ENCODE measurements at regions not wholly inside any gene's neighbourhood (a gene's known extent, or its start where the extent isn't known, plus 50 kb on each side); places are given as distances from the start of the nearest gene placed in this dataset.

DNA sequence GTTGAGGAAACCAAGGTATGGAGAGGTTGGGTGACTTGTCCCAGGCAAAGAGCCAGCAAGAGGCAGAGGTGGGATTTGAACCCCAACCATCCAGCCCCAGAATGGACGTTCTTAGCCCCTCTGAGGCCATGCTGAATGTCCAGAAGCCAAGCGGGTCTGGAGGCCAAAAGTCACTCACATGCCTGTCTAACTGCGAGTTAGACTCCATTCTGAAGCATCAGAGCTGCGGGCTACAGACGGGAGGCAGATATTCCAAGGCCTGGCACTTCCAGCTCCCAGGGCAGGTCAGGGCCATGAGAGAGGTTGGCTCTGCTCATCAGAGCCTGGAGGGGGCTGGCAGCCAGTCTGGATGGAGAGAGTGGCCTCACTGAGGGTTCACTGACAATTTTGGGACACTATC, 616.5 kb downstream of the BRD1 start:
- Histone ChIP-seq H3K9me3 (ENCODE audit: low read length) (no peaks in the 10 kb centered on the region), H3K4me1 (ENCODE audit: insufficient read depth, low read length) (no peaks in the 10 kb centered on the region), H3K4me3 (ENCODE audit: low read length) (no peak overlapping the region), H3K36me3 (ENCODE audit: insufficient read depth, low read length) (no peaks in the 10 kb centered on the region), H3K27me3 (ENCODE audit: insufficient read depth, low read length, poor library complexity, severe bottlenecking) (no peaks in the 10 kb centered on the region), H3K27ac (ENCODE audit: low read depth, low read length) (no peak overlapping the region)
- H3K27me3 Mint-ChIP-seq = peaks cover 12 to 19% of the 10 kb centered on the region in 2 donors
- no peak for DNase-seq
- H3K9me3 Mint-ChIP-seq = no peaks in the 10 kb centered on the region
- no peaks in the 10 kb centered on the region for H3K4me1 Mint-ChIP-seq
- no peak overlapping the region for H3K27ac Mint-ChIP-seq
- POLR2A ChIA-PET = no interaction called here
- H3K4me3 Mint-ChIP-seq = no peak overlapping the region
- CTCF ChIA-PET = no interaction called here
- no peaks in the 10 kb centered on the region for H3K36me3 Mint-ChIP-seq

- CTCF ChIA-PET = no interaction called here
- H3K4me1 ChIP-seq (ENCODE audit: insufficient read depth, low read length) = no peaks in the 10 kb centered on the region
- no peak overlapping the region for H3K27ac Mint-ChIP-seq
- peaks cover 10 to 14% of the 10 kb centered on the region in 2 donors for H3K27me3 Mint-ChIP-seq
- H3K36me3 Mint-ChIP-seq = no peaks in the 10 kb centered on the region
- H3K27ac ChIP-seq (ENCODE audit: low read depth, low read length) = no peak overlapping the region
- no peaks in the 10 kb centered on the region for H3K9me3 ChIP-seq (ENCODE audit: low read length)
- H3K9me3 Mint-ChIP-seq = no peaks in the 10 kb centered on the region
- no peaks in the 10 kb centered on the region for H3K36me3 ChIP-seq (ENCODE audit: insufficient read depth, low read length)
- POLR2A ChIA-PET = no interaction called here
- H3K4me3 Mint-ChIP-seq = no peak overlapping the region
- H3K27me3 ChIP-seq (ENCODE audit: insufficient read depth, low read length, poor library complexity, severe bottlenecking) = no peaks in the 10 kb centered on the region
- H3K4me1 Mint-ChIP-seq = no peaks in the 10 kb centered on the region
- no peak overlapping the region for H3K4me3 ChIP-seq (ENCODE audit: low read length)
- no peak for DNase-seq
Measured at GRCh38 chr22:49210606-49211005, 617.1 kb downstream of the BRD1 start.

DNA sequence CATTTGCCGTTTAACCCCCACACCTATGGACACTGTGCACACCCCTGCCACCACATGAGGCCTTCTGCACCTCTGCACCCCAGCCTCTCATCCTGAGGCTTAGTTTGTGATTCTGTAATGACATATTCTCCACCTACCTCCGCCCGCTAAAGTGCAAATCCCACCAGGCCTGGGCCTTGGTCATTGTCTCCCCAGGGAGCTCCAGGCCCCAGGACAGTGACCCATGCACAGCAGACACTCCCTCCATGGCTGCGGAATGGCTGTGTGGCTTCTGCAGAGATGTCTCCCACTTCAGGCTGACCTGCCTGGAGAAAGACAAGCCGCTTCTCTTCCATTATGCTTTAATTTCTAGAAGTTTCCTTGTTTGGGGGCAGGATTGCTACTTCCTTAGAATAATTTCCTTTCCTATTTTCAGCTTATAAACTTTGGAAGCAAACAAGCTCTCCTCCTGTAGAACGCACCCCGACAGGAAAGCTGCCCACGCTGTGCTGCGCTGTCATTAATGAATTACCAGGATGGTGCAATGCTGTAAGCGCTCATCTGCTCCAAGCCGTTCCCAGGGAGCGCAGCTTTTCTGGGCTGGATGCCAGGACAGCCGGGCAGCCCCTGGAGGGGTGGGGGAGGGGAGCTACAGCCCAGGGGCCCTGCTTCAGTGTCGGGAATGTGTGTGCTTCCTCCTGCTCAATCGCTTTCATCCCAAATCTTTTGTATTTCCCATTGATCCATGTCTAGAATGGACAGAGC, 618.0 kb downstream of the BRD1 start:
- no peak overlapping the region for H3K4me3 ChIP-seq (ENCODE audit: low read length)
- H3K4me3 Mint-ChIP-seq = no peak overlapping the region
- H3K4me1 ChIP-seq (ENCODE audit: insufficient read depth, low read length) = no peaks in the 10 kb centered on the region
- H3K36me3 Mint-ChIP-seq = no peaks in the 10 kb centered on the region
- H3K4me1 Mint-ChIP-seq = no peaks in the 10 kb centered on the region
- no peaks in the 10 kb centered on the region for H3K9me3 ChIP-seq (ENCODE audit: low read length)
- CTCF ChIA-PET = no interaction called here
- peaks cover 7 to 11% of the 10 kb centered on the region in 2 donors for H3K27me3 Mint-ChIP-seq
- no peaks in the 10 kb centered on the region for H3K27me3 ChIP-seq (ENCODE audit: insufficient read depth, low read length, poor library complexity, severe bottlenecking)
- H3K27ac ChIP-seq (ENCODE audit: low read depth, low read length) = no peak overlapping the region
- DNase-seq = no peak
- no peaks in the 10 kb centered on the region for H3K9me3 Mint-ChIP-seq
- no peaks in the 10 kb centered on the region for H3K36me3 ChIP-seq (ENCODE audit: insufficient read depth, low read length)
- no peak overlapping the region for H3K27ac Mint-ChIP-seq
- POLR2A ChIA-PET = no interaction called here

DNA sequence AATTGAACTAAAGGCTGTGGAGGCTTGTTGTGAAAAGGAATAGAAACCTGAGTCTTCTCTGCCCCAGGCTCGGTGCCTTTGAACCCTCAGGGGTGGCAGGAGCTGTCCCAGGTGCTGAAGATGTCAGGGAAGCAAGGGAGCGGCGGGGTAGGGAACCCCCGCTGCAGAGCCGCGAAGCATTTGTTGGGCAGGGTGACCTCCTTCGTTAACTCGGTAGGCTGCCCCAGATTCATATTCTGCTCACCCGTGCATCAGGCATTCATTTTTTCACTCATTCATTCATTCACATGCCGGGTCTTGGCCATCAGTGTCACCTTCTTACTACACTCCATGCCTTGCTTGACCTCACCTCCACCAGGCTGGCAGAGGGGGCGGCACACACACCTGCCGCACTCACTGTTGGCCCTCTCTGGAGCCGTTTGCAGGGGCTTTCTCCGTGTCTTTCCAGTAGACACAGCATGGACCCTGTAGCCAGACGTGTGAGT, 618.9 kb downstream of the BRD1 start:
- Histone ChIP-seq H3K27ac (ENCODE audit: low read depth, low read length) (no peak overlapping the region), H3K27me3 (ENCODE audit: insufficient read depth, low read length, poor library complexity, severe bottlenecking) (no peaks in the 10 kb centered on the region), H3K36me3 (ENCODE audit: insufficient read depth, low read length) (no peaks in the 10 kb centered on the region), H3K4me3 (ENCODE audit: low read length) (no peak overlapping the region), H3K9me3 (ENCODE audit: low read length) (no peaks in the 10 kb centered on the region), H3K4me1 (ENCODE audit: insufficient read depth, low read length) (no peaks in the 10 kb centered on the region)
- no peak for DNase-seq
- ChIA-PET CTCF (no interaction called here), POLR2A (no interaction called here)
- Mint-ChIP-seq H3K27me3 (peaks cover 4 to 7% of the 10 kb centered on the region in 2 donors), H3K27ac (no peak overlapping the region), H3K4me3 (no peak overlapping the region), H3K36me3 (no peaks in the 10 kb centered on the region), H3K9me3 (no peaks in the 10 kb centered on the region), H3K4me1 (no peaks in the 10 kb centered on the region)

- Histone ChIP-seq H3K27ac (ENCODE audit: low read depth, low read length) (no peak overlapping the region), H3K36me3 (ENCODE audit: insufficient read depth, low read length) (no peaks in the 10 kb centered on the region), H3K9me3 (ENCODE audit: low read length) (no peaks in the 10 kb centered on the region), H3K27me3 (ENCODE audit: insufficient read depth, low read length, poor library complexity, severe bottlenecking) (no peaks in the 10 kb centered on the region), H3K4me3 (ENCODE audit: low read length) (no peak overlapping the region), H3K4me1 (ENCODE audit: insufficient read depth, low read length) (no peaks in the 10 kb centered on the region)
- no peaks in the 10 kb centered on the region for H3K36me3 Mint-ChIP-seq
- H3K4me1 Mint-ChIP-seq = no peaks in the 10 kb centered on the region
- no peak overlapping the region for H3K4me3 Mint-ChIP-seq
- H3K9me3 Mint-ChIP-seq = no peaks in the 10 kb centered on the region
- CTCF ChIA-PET = no interaction called here
- H3K27me3 Mint-ChIP-seq = peaks cover 4 to 7% of the 10 kb centered on the region in 2 donors
- H3K27ac Mint-ChIP-seq = no peak overlapping the region
- DNase-seq = no peak
- POLR2A ChIA-PET = no interaction called here
Measured at GRCh38 chr22:49208004-49208402, 619.7 kb downstream of the BRD1 start.

DNA sequence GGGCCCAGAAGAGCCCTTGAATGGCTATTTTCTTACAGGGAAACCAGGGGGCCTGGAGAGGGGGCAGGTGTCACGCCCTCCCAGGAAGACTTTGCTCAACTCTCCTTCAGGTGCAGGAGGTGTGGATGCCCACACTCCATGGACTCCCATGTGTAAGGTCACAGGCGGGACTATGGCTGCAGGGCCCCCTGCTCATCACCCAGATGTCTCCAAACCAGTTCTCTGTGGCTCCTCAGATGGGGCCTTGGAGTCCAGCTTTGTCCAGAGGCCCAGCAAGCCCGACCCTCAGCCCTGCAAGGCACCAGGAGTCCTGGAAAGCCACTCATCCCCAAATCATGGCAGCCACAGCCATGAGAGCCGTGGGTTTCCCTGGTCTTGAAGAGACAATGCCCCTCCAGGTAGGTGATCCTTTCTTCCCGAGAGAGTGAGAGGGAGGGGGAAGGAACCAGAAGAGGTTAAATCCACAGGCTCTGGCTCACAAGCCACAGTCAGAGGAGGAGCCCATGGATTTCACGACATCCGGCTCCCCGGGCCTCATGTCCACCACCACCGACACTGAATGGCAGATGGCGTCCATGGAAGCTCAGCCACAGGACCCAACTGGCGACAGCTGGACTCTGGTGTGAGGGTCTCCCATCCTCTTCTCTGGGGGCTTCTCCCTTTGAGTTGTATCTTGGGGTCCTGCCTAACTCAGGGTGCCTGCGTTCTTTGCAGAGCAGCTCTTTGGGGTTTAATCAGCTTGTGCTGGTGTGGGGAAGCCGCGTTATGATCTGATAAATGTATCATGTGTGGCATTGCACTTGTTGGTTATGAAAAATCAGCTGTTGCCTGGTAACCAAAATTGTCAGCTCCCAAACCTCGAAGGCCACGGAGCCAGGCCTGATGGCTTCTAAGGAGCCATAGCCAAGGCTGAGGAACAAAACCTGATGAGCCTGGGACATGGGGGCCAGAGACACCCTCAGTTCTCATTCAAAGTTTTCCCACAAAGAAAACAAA, 620.4 kb downstream of the BRD1 start:
- POLR2A ChIA-PET = no interaction called here
- Histone ChIP-seq H3K4me3 (ENCODE audit: low read length) (no peak overlapping the region), H3K9me3 (ENCODE audit: low read length) (no peaks in the 10 kb centered on the region), H3K4me1 (ENCODE audit: insufficient read depth, low read length) (no peaks in the 10 kb centered on the region), H3K27ac (ENCODE audit: low read depth, low read length) (no peak overlapping the region), H3K36me3 (ENCODE audit: insufficient read depth, low read length) (no peaks in the 10 kb centered on the region), H3K27me3 (ENCODE audit: insufficient read depth, low read length, poor library complexity, severe bottlenecking) (no peaks in the 10 kb centered on the region)
- Mint-ChIP-seq H3K4me1 (no peaks in the 10 kb centered on the region), H3K27me3 (peaks cover 4 to 7% of the 10 kb centered on the region in 2 donors), H3K36me3 (no peaks in the 10 kb centered on the region), H3K9me3 (no peaks in the 10 kb centered on the region), H3K27ac (no peak overlapping the region), H3K4me3 (no peak overlapping the region)
- no peak for DNase-seq
- CTCF ChIA-PET = no interaction called here

DNA sequence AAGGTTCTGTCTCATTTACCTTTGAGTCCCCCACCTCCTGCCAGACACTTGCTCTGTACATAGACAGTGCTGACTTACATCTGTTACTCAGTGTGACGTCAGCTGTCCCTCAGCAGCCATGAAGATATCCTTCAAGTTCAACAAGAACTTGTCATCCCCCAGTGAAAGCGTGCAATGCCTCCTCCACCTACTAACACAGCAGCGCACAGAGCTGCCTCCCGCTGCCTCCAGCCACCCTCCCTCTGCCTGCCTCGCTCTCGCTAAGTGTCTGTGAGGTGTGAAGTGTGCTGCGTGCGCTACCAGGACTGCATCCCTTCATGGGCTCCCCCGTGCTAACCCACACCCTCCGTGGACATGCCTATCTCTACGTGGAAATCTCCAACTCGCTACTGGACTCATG, 621.4 kb downstream of the BRD1 start:
- H3K27ac Mint-ChIP-seq = no peak overlapping the region
- no peaks in the 10 kb centered on the region for H3K4me1 Mint-ChIP-seq

DNA sequence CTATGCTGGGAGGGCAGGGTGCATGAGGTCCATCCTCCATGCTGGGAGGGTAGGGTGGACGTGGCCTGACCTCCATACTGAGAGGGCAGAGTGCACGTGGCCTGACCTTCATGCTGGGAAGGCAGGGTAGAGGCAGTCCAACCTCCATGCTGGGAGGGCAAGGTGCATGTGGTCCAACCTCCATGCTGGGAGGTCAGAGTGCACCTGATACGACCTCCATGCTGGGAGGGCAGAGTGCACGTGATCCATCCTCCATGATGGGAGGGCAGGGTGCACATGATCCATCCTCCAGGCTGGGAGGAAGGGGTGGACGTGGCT, 622.2 kb downstream of the BRD1 start:
- H3K4me3 Mint-ChIP-seq = no peak overlapping the region
- no peaks in the 10 kb centered on the region for H3K4me1 Mint-ChIP-seq
- H3K27me3 Mint-ChIP-seq = peaks cover 4 to 7% of the 10 kb centered on the region in 2 donors
- H3K27ac ChIP-seq (ENCODE audit: low read depth, low read length) = no peak overlapping the region
- no peaks in the 10 kb centered on the region for H3K36me3 Mint-ChIP-seq
- H3K9me3 Mint-ChIP-seq = no peaks in the 10 kb centered on the region
- H3K27ac Mint-ChIP-seq = no peak overlapping the region
- no peaks in the 10 kb centered on the region for H3K9me3 ChIP-seq (ENCODE audit: low read length)
- no peaks in the 10 kb centered on the region for H3K4me1 ChIP-seq (ENCODE audit: insufficient read depth, low read length)
- POLR2A ChIA-PET = no interaction called here
- H3K4me3 ChIP-seq (ENCODE audit: low read length) = no peak overlapping the region
- no peak for DNase-seq
- no peaks in the 10 kb centered on the region for H3K36me3 ChIP-seq (ENCODE audit: insufficient read depth, low read length)
- no peaks in the 10 kb centered on the region for H3K27me3 ChIP-seq (ENCODE audit: insufficient read depth, low read length, poor library complexity, severe bottlenecking)
- CTCF ChIA-PET = no interaction called here

More for the DNA sequence above, 621.4 kb downstream of the BRD1 start:
- Histone ChIP-seq H3K4me1 (ENCODE audit: insufficient read depth, low read length) (no peaks in the 10 kb centered on the region), H3K36me3 (ENCODE audit: insufficient read depth, low read length) (no peaks in the 10 kb centered on the region), H3K27ac (ENCODE audit: low read depth, low read length) (no peak overlapping the region), H3K4me3 (ENCODE audit: low read length) (no peak overlapping the region), H3K27me3 (ENCODE audit: insufficient read depth, low read length, poor library complexity, severe bottlenecking) (no peaks in the 10 kb centered on the region), H3K9me3 (ENCODE audit: low read length) (no peaks in the 10 kb centered on the region)
- no peak for DNase-seq
- no peak overlapping the region for H3K4me3 Mint-ChIP-seq
- H3K9me3 Mint-ChIP-seq = no peaks in the 10 kb centered on the region
- no peaks in the 10 kb centered on the region for H3K36me3 Mint-ChIP-seq
- POLR2A ChIA-PET = no interaction called here
- CTCF ChIA-PET = no interaction called here
- H3K27me3 Mint-ChIP-seq = peaks cover 4 to 7% of the 10 kb centered on the region in 2 donors

Data from CD8-positive, alpha-beta memory T cell (primary cell).